GM19452 (cell line): ENCODE measurements at regions not wholly inside any gene's neighbourhood (a gene's known extent, or its start where the extent isn't known, plus 50 kb on each side); places are given as distances from the start of the nearest gene placed in this dataset.
"Not testable (repeated sequence)": the region's sequence is repeated elsewhere in the genome, so short reads cannot be mapped to it uniquely, and the experiment has no call there.

Experiments used
- ATAC-seq: cut with Tn5 transposase; IDR thresholded peaks from one replicate; pipeline ENCODE4 v1.9.1; 2021; ENCODE audit not compliant: unreplicated experiment

GRCh38 chr4:26044524-26044923, 130.5 kb downstream of the SMIM20 start:
- ATAC-seq = no peak

- ATAC-seq = no peak
Observed at GRCh38 chr4:26044983-26045382, 131.0 kb downstream of the SMIM20 start.

- no peak for ATAC-seq
Observed at GRCh38 chr4:26047795-26048194, 133.8 kb downstream of the SMIM20 start.

- no peak for ATAC-seq
Observed at GRCh38 chr4:26048378-26048882, 134.4 kb downstream of the SMIM20 start.

GRCh38 chr4:26048950-26049349, 134.9 kb downstream of the SMIM20 start:
- ATAC-seq = no peak

GRCh38 chr4:26049447-26049846, 135.4 kb downstream of the SMIM20 start:
- no peak for ATAC-seq

- no peak for ATAC-seq
Observed at GRCh38 chr4:26050212-26050643, 136.2 kb downstream of the SMIM20 start.

GRCh38 chr4:26050671-26051070, 136.7 kb downstream of the SMIM20 start:
- ATAC-seq = no peak

GRCh38 chr4:26051240-26051639, 137.2 kb downstream of the SMIM20 start:
- no peak for ATAC-seq

- no peak for ATAC-seq
Observed at GRCh38 chr4:26052663-26053541, 138.9 kb downstream of the SMIM20 start.

GRCh38 chr4:26053761-26054160, 139.7 kb downstream of the SMIM20 start:
- ATAC-seq = no peak

- ATAC-seq = no peak
Observed at GRCh38 chr4:26055855-26056254, 141.8 kb downstream of the SMIM20 start.

GRCh38 chr4:26056406-26056805, 142.4 kb downstream of the SMIM20 start:
- ATAC-seq = no peak

GRCh38 chr4:26057839-26058238, 143.8 kb downstream of the SMIM20 start:
- ATAC-seq = not testable (repeated sequence)

- no peak for ATAC-seq
Observed at GRCh38 chr4:26058537-26058936, 144.5 kb downstream of the SMIM20 start.

- no peak for ATAC-seq
Observed at GRCh38 chr4:26059391-26060154, 145.6 kb downstream of the SMIM20 start.

GRCh38 chr4:26060286-26060685, 146.3 kb downstream of the SMIM20 start:
- ATAC-seq = no peak

GRCh38 chr4:26061248-26061986, 147.4 kb downstream of the SMIM20 start:
- ATAC-seq = no peak

GRCh38 chr4:26062215-26062614, 148.2 kb downstream of the SMIM20 start:
- no peak for ATAC-seq

GRCh38 chr4:26064009-26064408, 150.0 kb downstream of the SMIM20 start:
- not testable (repeated sequence) for ATAC-seq

GRCh38 chr4:26065833-26066232, 151.8 kb downstream of the SMIM20 start:
- no peak for ATAC-seq
